ENCODE measurements at regions not wholly inside any gene's neighbourhood (a gene's known extent, or its start where the extent isn't known, plus 50 kb on each side); places are given as distances from the start of the nearest gene placed in this dataset.
A peak's percentile ranks its signal among the peaks of the same experiment; 100 is the strongest.

GRCh38 chr1:68314151-68314780 is 81.9 kb upstream of the WLS start:
- Histone ChIP-seq H3K4me1 (ENCODE audit: insufficient read depth, insufficient read length) (no peaks in the 10 kb centered on the region), H3K4me3 (ENCODE audit: insufficient read length, low read depth) (no peak overlapping the region), H3K27me3 (ENCODE audit: insufficient read depth, insufficient read length) (no peaks in the 10 kb centered on the region), H3K36me3 (ENCODE audit: insufficient read depth, insufficient read length, low read length) (no peaks in the 10 kb centered on the region), H3K9me3 (ENCODE audit: insufficient read depth, low read length) (no peaks in the 10 kb centered on the region; the same call in 1 of the 2 replicates), H3K9ac (ENCODE audit: insufficient read length, low read depth) (no peak overlapping the region)
- DNase-seq (ENCODE audit: low read depth, low spot score): no peak
- TF ChIP-seq ZNF274 (IDR thresholded peaks at IDR 0.05; ENCODE audit: low read depth, low read length) (no peak), SUZ12 (IDR thresholded peaks at IDR 0.05; ENCODE audit: extremely low read depth, insufficient read depth, insufficient read length) (no peak), YY1 (IDR thresholded peaks at IDR 0.05; ENCODE audit: insufficient read depth, insufficient read length) (no peak)

- Histone ChIP-seq H3K9ac (ENCODE audit: insufficient read length, low read depth) (no peak overlapping the region), H3K9me3 (ENCODE audit: insufficient read depth, low read length) (no peaks in the 10 kb centered on the region; the same call in 1 of the 2 replicates), H3K36me3 (ENCODE audit: insufficient read depth, insufficient read length, low read length) (no peaks in the 10 kb centered on the region), H3K4me1 (ENCODE audit: insufficient read depth, insufficient read length) (no peaks in the 10 kb centered on the region), H3K27me3 (ENCODE audit: insufficient read depth, insufficient read length) (no peaks in the 10 kb centered on the region), H3K4me3 (ENCODE audit: insufficient read length, low read depth) (no peak overlapping the region)
- TF ChIP-seq ZNF274 (IDR thresholded peaks at IDR 0.05; ENCODE audit: low read depth, low read length) (no peak), YY1 (IDR thresholded peaks at IDR 0.05; ENCODE audit: insufficient read depth, insufficient read length) (no peak), SUZ12 (IDR thresholded peaks at IDR 0.05; ENCODE audit: extremely low read depth, insufficient read depth, insufficient read length) (no peak)
- DNase-seq (ENCODE audit: low read depth, low spot score): no peak
These were observed 81.4 kb upstream of the WLS start for GRCh38 chr1:68313735-68314134.

GRCh38 chr1:68308034-68308433 is 75.7 kb upstream of the WLS start:
- H3K36me3 ChIP-seq (ENCODE audit: insufficient read depth, insufficient read length, low read length): no peaks in the 10 kb centered on the region
- no peak for DNase-seq (ENCODE audit: low read depth, low spot score)
- no peaks in the 10 kb centered on the region for H3K4me1 ChIP-seq (ENCODE audit: insufficient read depth, insufficient read length)
- no peaks in the 10 kb centered on the region for H3K9me3 ChIP-seq (ENCODE audit: insufficient read depth, low read length)
- H3K27me3 ChIP-seq (ENCODE audit: insufficient read depth, insufficient read length): no peaks in the 10 kb centered on the region
- H3K9ac ChIP-seq (ENCODE audit: insufficient read length, low read depth): no peak overlapping the region
- no peak overlapping the region for H3K4me3 ChIP-seq (ENCODE audit: insufficient read length, low read depth)
- TF ChIP-seq YY1 (IDR thresholded peaks at IDR 0.05; ENCODE audit: insufficient read depth, insufficient read length) (no peak), SUZ12 (IDR thresholded peaks at IDR 0.05; ENCODE audit: extremely low read depth, insufficient read depth, insufficient read length) (no peak), ZNF274 (IDR thresholded peaks at IDR 0.05; ENCODE audit: low read depth, low read length) (no peak)

- DNase-seq (ENCODE audit: low read depth, low spot score): no peak
- H3K4me3 ChIP-seq (ENCODE audit: insufficient read length, low read depth): no peak overlapping the region
- no peaks in the 10 kb centered on the region for H3K27me3 ChIP-seq (ENCODE audit: insufficient read depth, insufficient read length)
- TF ChIP-seq SUZ12 (IDR thresholded peaks at IDR 0.05; ENCODE audit: extremely low read depth, insufficient read depth, insufficient read length) (no peak), YY1 (IDR thresholded peaks at IDR 0.05; ENCODE audit: insufficient read depth, insufficient read length) (no peak), ZNF274 (IDR thresholded peaks at IDR 0.05; ENCODE audit: low read depth, low read length) (no peak)
- no peaks in the 10 kb centered on the region for H3K9me3 ChIP-seq (ENCODE audit: insufficient read depth, low read length)
- no peak overlapping the region for H3K9ac ChIP-seq (ENCODE audit: insufficient read length, low read depth)
- no peaks in the 10 kb centered on the region for H3K4me1 ChIP-seq (ENCODE audit: insufficient read depth, insufficient read length)
- no peaks in the 10 kb centered on the region for H3K36me3 ChIP-seq (ENCODE audit: insufficient read depth, insufficient read length, low read length)
These were observed 75.1 kb upstream of the WLS start for GRCh38 chr1:68307378-68307787.

GRCh38 chr1:68301471-68302001 is 69.2 kb upstream of the WLS start:
- Histone ChIP-seq H3K27me3 (ENCODE audit: insufficient read depth, insufficient read length) (no peaks in the 10 kb centered on the region), H3K4me1 (ENCODE audit: insufficient read depth, insufficient read length) (no peaks in the 10 kb centered on the region), H3K9ac (ENCODE audit: insufficient read length, low read depth) (no peak overlapping the region), H3K9me3 (ENCODE audit: insufficient read depth, low read length) (no peaks in the 10 kb centered on the region), H3K4me3 (ENCODE audit: insufficient read length, low read depth) (no peak overlapping the region), H3K36me3 (ENCODE audit: insufficient read depth, insufficient read length, low read length) (no peaks in the 10 kb centered on the region)
- TF ChIP-seq ZNF274 (IDR thresholded peaks at IDR 0.05; ENCODE audit: low read depth, low read length) (no peak), SUZ12 (IDR thresholded peaks at IDR 0.05; ENCODE audit: extremely low read depth, insufficient read depth, insufficient read length) (no peak), YY1 (IDR thresholded peaks at IDR 0.05; ENCODE audit: insufficient read depth, insufficient read length) (no peak)
- no peak for DNase-seq (ENCODE audit: low read depth, low spot score)

GRCh38 chr1:68294367-68295066 is 62.2 kb upstream of the WLS start:
- no peak for TF ChIP-seq SUZ12 (IDR thresholded peaks at IDR 0.05; ENCODE audit: extremely low read depth, insufficient read depth, insufficient read length)
- TF ChIP-seq ZNF274 (IDR thresholded peaks at IDR 0.05; ENCODE audit: low read depth, low read length): no peak
- no peak for TF ChIP-seq YY1 (IDR thresholded peaks at IDR 0.05; ENCODE audit: insufficient read depth, insufficient read length)
- peaks cover 4% of the 10 kb centered on the region for H3K27me3 ChIP-seq (ENCODE audit: insufficient read depth, insufficient read length)
- no peaks in the 10 kb centered on the region for H3K9me3 ChIP-seq (ENCODE audit: insufficient read depth, low read length)
- no peaks in the 10 kb centered on the region for H3K36me3 ChIP-seq (ENCODE audit: insufficient read depth, insufficient read length, low read length)
- peak overlapping the region; percentile 5 for H3K4me3 ChIP-seq (ENCODE audit: insufficient read length, low read depth)
- DNase-seq (ENCODE audit: low read depth, low spot score): no peak
- peak overlapping the region; percentile 69 for H3K9ac ChIP-seq (ENCODE audit: insufficient read length, low read depth)
- H3K4me1 ChIP-seq (ENCODE audit: insufficient read depth, insufficient read length): peaks cover 15% of the 10 kb centered on the region

All from NT2/D1 (cell line).